ENCODE measurements at regions not wholly inside any gene's neighbourhood (a gene's known extent, or its start where the extent isn't known, plus 50 kb on each side); places are given as distances from the start of the nearest gene placed in this dataset.
"Not testable (repeated sequence)": the region's sequence is repeated elsewhere in the genome, so short reads cannot be mapped to it uniquely, and the experiment has no call there.

GRCh38 chr2:238776003-238776760 is 71.7 kb upstream of the TWIST2 start:
- POLR2A ChIA-PET = no interaction called here
- CTCF ChIA-PET = no interaction called here
- DNase-seq (ENCODE audit: extremely low spot score) = no peak
- no peak for TF ChIP-seq PKNOX1 (IDR thresholded peaks at IDR 0.05)
- no peak for TF ChIP-seq NFRKB (IDR thresholded peaks at IDR 0.05)
- no peak for TF ChIP-seq SP1 (IDR thresholded peaks at IDR 0.05)
- TF ChIP-seq ELF4 (IDR thresholded peaks at IDR 0.05) = no peak
- no peak for TF ChIP-seq SUZ12 (IDR thresholded peaks at IDR 0.05)
- TF ChIP-seq BHLHE40 (IDR thresholded peaks at IDR 0.05; ENCODE audit: borderline replicate concordance) = no peak
- no peak for TF ChIP-seq FOXA1 (IDR thresholded peaks at IDR 0.05)
- no peak for TF ChIP-seq FOXM1 (IDR thresholded peaks at IDR 0.05; ENCODE audit: borderline replicate concordance)
- no peak for TF ChIP-seq L3MBTL2 (conservative IDR thresholded peaks at IDR 0.05)
- no peak for TF ChIP-seq FOXK2 (IDR thresholded peaks at IDR 0.05)
- TF ChIP-seq TARDBP (IDR thresholded peaks at IDR 0.05) = no peak
- TF ChIP-seq CTBP1 (IDR thresholded peaks at IDR 0.05; ENCODE audit: borderline replicate concordance) = no peak
- no peak for TF ChIP-seq HDGF (IDR thresholded peaks at IDR 0.05; ENCODE audit: borderline replicate concordance)
- TF ChIP-seq ZNF384 (IDR thresholded peaks at IDR 0.05) = no peak
- no peak for TF ChIP-seq LEF1 (IDR thresholded peaks at IDR 0.05; ENCODE audit: borderline replicate concordance)
- no peak for TF ChIP-seq ARNT (IDR thresholded peaks at IDR 0.05)

GRCh38 chr2:238776761-238777046 is 71.2 kb upstream of the TWIST2 start:
- POLR2A ChIA-PET; DNase-seq (ENCODE audit: extremely low spot score): not testable (repeated sequence)

GRCh38 chr2:238777369-238778067 is 70.4 kb upstream of the TWIST2 start:
- CTCF ChIA-PET = no interaction called here
- POLR2A ChIA-PET = no interaction called here
- TF ChIP-seq SP1 (IDR thresholded peaks at IDR 0.05) (no peak), NFRKB (IDR thresholded peaks at IDR 0.05) (no peak), FOXA1 (IDR thresholded peaks at IDR 0.05) (no peak), ARNT (IDR thresholded peaks at IDR 0.05) (no peak), BHLHE40 (IDR thresholded peaks at IDR 0.05; ENCODE audit: borderline replicate concordance) (no peak), TARDBP (IDR thresholded peaks at IDR 0.05) (no peak), ZNF384 (IDR thresholded peaks at IDR 0.05) (no peak), LEF1 (IDR thresholded peaks at IDR 0.05; ENCODE audit: borderline replicate concordance) (no peak), ELF4 (IDR thresholded peaks at IDR 0.05) (no peak), HDGF (IDR thresholded peaks at IDR 0.05; ENCODE audit: borderline replicate concordance) (no peak), PKNOX1 (IDR thresholded peaks at IDR 0.05) (no peak)
- DNase-seq (ENCODE audit: extremely low spot score) = no peak

More at GRCh38 chr2:238776761-238777046, 71.2 kb upstream of the TWIST2 start:
- CTCF ChIA-PET = not testable (repeated sequence)

GRCh38 chr2:238784671-238785527 is 63.0 kb upstream of the TWIST2 start:
- peak; percentile 68 for DNase-seq (ENCODE audit: extremely low spot score)
- TF ChIP-seq HDGF (IDR thresholded peaks at IDR 0.05; ENCODE audit: borderline replicate concordance) = no peak
- TF ChIP-seq CTBP1 (IDR thresholded peaks at IDR 0.05; ENCODE audit: borderline replicate concordance) = no peak
- TF ChIP-seq FOXM1 (IDR thresholded peaks at IDR 0.05; ENCODE audit: borderline replicate concordance) = no peak
- no peak for TF ChIP-seq PKNOX1 (IDR thresholded peaks at IDR 0.05)
- TF ChIP-seq ELF4 (IDR thresholded peaks at IDR 0.05) = no peak
- TF ChIP-seq LEF1 (IDR thresholded peaks at IDR 0.05; ENCODE audit: borderline replicate concordance) = no peak
- TF ChIP-seq L3MBTL2 (conservative IDR thresholded peaks at IDR 0.05) = no peak
- TF ChIP-seq SP1 (IDR thresholded peaks at IDR 0.05) = no peak
- no peak for TF ChIP-seq FOXA1 (IDR thresholded peaks at IDR 0.05)
- no peak for TF ChIP-seq ARNT (IDR thresholded peaks at IDR 0.05)
- no peak for TF ChIP-seq ZNF384 (IDR thresholded peaks at IDR 0.05)
- ChIA-PET POLR2A (no interaction called here), CTCF (interaction anchor here (0.6 to 0.7 kb wide), 5 partner anchors 47 to 544 kb away, joined by 3 to 5 read pairs (median 3); no protein-coding TSS in a partner anchor)

- DNase-seq (ENCODE audit: extremely low spot score) = no peak
- ChIA-PET CTCF (interaction anchor here (0.6 to 0.7 kb wide), 4 partner anchors 53 to 544 kb away, joined by 3 to 5 read pairs (median 4); no protein-coding TSS in a partner anchor), POLR2A (no interaction called here)
- TF ChIP-seq BHLHE40 (IDR thresholded peaks at IDR 0.05; ENCODE audit: borderline replicate concordance) (no peak), ZNF384 (IDR thresholded peaks at IDR 0.05) (no peak), NFRKB (IDR thresholded peaks at IDR 0.05) (no peak), L3MBTL2 (conservative IDR thresholded peaks at IDR 0.05) (no peak), HDGF (IDR thresholded peaks at IDR 0.05; ENCODE audit: borderline replicate concordance) (no peak), ELF4 (IDR thresholded peaks at IDR 0.05) (no peak), FOXK2 (IDR thresholded peaks at IDR 0.05) (no peak), FOXM1 (IDR thresholded peaks at IDR 0.05; ENCODE audit: borderline replicate concordance) (no peak), CTBP1 (IDR thresholded peaks at IDR 0.05; ENCODE audit: borderline replicate concordance) (no peak), PKNOX1 (IDR thresholded peaks at IDR 0.05) (no peak), FOXA1 (IDR thresholded peaks at IDR 0.05) (no peak), SUZ12 (IDR thresholded peaks at IDR 0.05) (no peak), SP1 (IDR thresholded peaks at IDR 0.05) (no peak), LEF1 (IDR thresholded peaks at IDR 0.05; ENCODE audit: borderline replicate concordance) (no peak), TARDBP (IDR thresholded peaks at IDR 0.05) (no peak), ARNT (IDR thresholded peaks at IDR 0.05) (no peak)
These were observed 62.4 kb upstream of the TWIST2 start for GRCh38 chr2:238785528-238785860.
